ENCODE measurements at regions not wholly inside any gene's neighbourhood (a gene's known extent, or its start where the extent isn't known, plus 50 kb on each side); places are given as distances from the start of the nearest gene placed in this dataset.
"Not testable (repeated sequence)": the region's sequence is repeated elsewhere in the genome, so short reads cannot be mapped to it uniquely, and the experiment has no call there.

DNA sequence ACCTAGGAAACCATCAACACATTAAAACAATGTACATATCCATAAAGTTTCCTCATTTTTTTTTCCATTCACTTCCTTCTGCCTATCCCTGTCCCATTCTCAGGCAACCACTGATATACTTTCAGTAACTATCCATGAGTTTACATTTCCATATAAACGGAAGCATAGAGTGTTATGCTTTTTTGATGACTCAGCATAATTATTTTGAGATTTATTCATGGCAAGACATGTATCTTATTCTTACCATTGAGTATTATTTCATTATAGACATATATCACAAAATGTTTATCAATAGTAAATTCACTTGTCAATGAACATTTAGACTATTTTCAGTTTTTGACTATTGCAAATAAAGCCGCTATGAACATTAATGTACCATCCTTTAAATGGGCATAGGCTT is 1786.8 kb upstream of the ACO1 start:
- no peak for TF ChIP-seq POLR2A (IDR thresholded peaks at IDR 0.05)
- TF ChIP-seq, protein P1, sequence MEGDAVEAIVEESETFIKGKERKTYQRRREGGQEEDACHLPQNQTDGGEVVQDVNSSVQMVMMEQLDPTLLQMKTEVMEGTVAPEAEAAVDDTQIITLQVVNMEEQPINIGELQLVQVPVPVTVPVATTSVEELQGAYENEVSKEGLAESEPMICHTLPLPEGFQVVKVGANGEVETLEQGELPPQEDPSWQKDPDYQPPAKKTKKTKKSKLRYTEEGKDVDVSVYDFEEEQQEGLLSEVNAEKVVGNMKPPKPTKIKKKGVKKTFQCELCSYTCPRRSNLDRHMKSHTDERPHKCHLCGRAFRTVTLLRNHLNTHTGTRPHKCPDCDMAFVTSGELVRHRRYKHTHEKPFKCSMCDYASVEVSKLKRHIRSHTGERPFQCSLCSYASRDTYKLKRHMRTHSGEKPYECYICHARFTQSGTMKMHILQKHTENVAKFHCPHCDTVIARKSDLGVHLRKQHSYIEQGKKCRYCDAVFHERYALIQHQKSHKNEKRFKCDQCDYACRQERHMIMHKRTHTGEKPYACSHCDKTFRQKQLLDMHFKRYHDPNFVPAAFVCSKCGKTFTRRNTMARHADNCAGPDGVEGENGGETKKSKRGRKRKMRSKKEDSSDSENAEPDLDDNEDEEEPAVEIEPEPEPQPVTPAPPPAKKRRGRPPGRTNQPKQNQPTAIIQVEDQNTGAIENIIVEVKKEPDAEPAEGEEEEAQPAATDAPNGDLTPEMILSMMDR (IDR thresholded peaks at IDR 0.05), result no peak
- no peaks in the 10 kb centered on the region for H3K4me1 ChIP-seq
- DNase-seq, result no peak
- H3K36me3 ChIP-seq, result no peaks in the 10 kb centered on the region
- H3K4me3 ChIP-seq (replicated peaks in 1 of 3), result no peak overlapping the region
- intact Hi-C loops (cut with DNase I), result no loop called here
- 93 to 95% methylated on average over 2 of the region's 2 CpGs for WGBS, 2 donors
- H3K27ac ChIP-seq, result no peak overlapping the region
- H3K27me3 ChIP-seq, result no peaks in the 10 kb centered on the region
- no peaks in the 10 kb centered on the region for H3K9me3 ChIP-seq

DNA sequence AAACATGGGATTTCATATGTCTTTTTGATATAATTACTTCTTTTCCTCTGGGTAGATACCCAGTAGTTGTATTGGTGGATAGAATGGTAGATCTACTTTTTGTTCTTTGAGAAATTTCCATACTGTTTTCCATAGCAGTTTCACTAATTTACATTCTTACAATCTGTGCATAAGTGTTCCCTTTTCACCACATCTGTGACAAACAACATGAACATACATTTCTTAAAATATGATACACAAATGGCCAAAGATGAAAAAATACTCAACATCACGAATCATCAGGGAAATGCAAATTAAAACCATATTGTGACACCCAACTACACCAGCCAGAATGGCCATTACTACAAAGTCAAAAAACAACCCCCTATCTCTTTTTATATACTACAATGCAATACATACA is 1778.5 kb upstream of the ACO1 start:
- Histone ChIP-seq H3K27me3 (no peaks in the 10 kb centered on the region), H3K36me3 (no peaks in the 10 kb centered on the region), H3K4me3 (replicated peaks in 1 of 3) (no peak overlapping the region), H3K9me3 (no peaks in the 10 kb centered on the region), H3K27ac (no peak overlapping the region), H3K4me1 (no peaks in the 10 kb centered on the region)
- intact Hi-C loops (cut with DNase I), result no loop called here
- no peak for DNase-seq
- TF ChIP-seq, protein P1 (IDR thresholded peaks at IDR 0.05), result no peak
- no peak for TF ChIP-seq POLR2A (IDR thresholded peaks at IDR 0.05)
- 80 to 83% methylated on average over 1 of the region's 1 CpG for WGBS, 2 donors

DNA sequence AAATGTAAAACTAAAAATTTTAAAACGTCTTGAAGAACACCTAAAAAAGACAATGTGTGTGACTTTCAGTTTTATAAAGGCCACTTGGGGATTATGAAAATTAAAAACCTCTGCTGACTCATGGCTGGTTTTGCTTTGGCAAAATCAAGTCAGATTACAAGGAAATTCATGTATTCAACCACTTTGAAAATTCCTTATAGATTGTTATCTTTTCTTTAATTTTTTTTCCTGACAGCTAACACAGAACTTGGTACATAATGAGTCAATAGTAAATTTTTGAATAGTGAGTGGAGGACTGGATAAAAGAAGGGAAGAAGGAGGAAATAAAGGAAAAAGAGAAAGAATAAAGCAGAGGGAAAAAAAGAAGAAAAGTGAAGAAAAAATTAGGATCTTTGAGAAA is 1774.7 kb upstream of the ACO1 start:
- H3K4me1 ChIP-seq, result no peaks in the 10 kb centered on the region
- intact Hi-C loops (cut with DNase I), result no loop called here
- no peaks in the 10 kb centered on the region for H3K9me3 ChIP-seq
- no peak for DNase-seq
- H3K36me3 ChIP-seq, result no peaks in the 10 kb centered on the region
- H3K4me3 ChIP-seq (replicated peaks in 1 of 3), result no peak overlapping the region
- no peak for TF ChIP-seq POLR2A (IDR thresholded peaks at IDR 0.05)
- TF ChIP-seq, protein P1 (IDR thresholded peaks at IDR 0.05), result no peak
- no peak overlapping the region for H3K27ac ChIP-seq
- no peaks in the 10 kb centered on the region for H3K27me3 ChIP-seq
- WGBS, 2 donors, result 72 to 84% methylated on average over 1 of the region's 1 CpG

DNA sequence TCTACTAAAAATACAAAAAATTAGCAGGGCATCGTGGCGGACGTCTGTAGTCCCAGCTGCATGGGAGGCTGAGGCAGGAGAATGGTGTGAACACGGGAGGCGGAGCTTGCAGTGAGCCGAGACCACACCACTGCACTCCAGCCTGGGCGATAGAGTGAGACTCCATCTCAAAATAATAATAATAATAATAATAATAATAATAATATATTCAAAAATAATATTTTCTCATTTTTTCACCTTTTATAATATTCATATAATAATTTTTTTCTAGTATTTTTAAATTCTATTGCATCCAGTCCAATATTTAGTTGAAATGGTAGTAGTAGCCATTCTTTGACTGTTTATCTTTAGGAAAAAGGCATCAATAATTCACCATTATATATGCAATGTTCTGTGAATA is 1767.7 kb upstream of the ACO1 start:
- WGBS, 2 donors, result 94 to 96% methylated on average over 7 of the region's 7 CpGs
- H3K27ac ChIP-seq; H3K36me3 ChIP-seq; H3K4me1 ChIP-seq; intact Hi-C loops (cut with DNase I); DNase-seq; H3K9me3 ChIP-seq; H3K4me3 ChIP-seq (replicated peaks in 1 of 3); H3K27me3 ChIP-seq: not testable (repeated sequence)

DNA sequence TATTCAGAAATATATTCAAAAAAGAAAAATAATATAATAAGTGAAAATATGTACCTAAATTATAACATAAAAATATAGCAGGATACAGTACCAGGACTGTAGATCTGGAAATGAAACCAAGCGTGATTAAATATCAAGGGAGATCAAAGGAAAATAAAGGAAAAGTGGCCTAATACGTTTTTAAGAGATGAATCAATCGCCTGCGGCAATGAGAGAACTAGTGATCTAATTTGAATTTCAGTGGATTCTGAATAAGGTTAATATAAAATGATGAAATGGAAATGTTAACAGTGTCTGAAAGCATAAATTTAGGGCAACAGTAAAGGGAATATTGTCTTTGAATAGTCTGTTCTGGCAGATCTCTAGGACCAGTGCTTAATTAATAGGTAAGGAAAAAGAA is 1761.9 kb upstream of the ACO1 start:
- Histone ChIP-seq H3K4me3 (replicated peaks in 1 of 3) (no peak overlapping the region), H3K27ac (no peak overlapping the region), H3K36me3 (no peaks in the 10 kb centered on the region), H3K4me1 (no peaks in the 10 kb centered on the region), H3K9me3 (no peaks in the 10 kb centered on the region), H3K27me3 (no peaks in the 10 kb centered on the region)
- intact Hi-C loops (cut with DNase I), result no loop called here
- no peak for DNase-seq
- no peak for TF ChIP-seq POLR2A (IDR thresholded peaks at IDR 0.05)
- TF ChIP-seq, protein P1 (IDR thresholded peaks at IDR 0.05), result no peak
- 85 to 87% methylated on average over 4 of the region's 4 CpGs for WGBS, 2 donors

DNA sequence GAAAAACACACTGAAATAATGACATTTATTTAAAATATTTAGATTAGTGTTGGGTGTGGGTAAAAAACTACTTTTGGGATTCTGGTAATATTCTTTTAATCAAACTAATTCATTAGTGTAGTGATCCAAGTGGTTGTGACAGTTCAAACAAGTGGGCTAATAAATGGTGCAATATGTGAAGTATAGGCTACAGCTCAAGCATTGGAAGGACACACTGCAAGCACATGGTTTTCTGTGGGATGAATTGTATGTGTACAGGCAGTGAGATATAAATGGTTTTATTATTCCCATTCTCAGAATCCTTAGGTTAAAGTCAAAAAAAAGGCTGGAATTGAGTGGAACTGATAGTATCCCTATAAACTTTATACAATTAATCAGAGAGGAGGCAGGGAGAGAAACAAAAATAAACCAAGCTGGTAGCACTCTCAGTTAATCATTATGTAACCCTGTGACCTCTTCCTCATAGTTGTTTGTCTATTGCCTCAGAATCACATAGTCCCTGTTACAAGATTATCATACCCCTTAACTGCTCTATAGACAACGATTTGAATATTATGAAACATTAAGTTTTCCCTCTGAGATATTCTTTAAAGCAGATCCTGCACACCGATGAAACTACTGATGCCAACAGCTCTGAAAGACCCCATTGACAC is 1755.4 kb upstream of the ACO1 start:
- WGBS, 2 donors, result 75 to 76% methylated on average over 2 of the region's 2 CpGs

More for the DNA sequence above, 1755.4 kb upstream of the ACO1 start:
- Histone ChIP-seq H3K4me1 (no peaks in the 10 kb centered on the region), H3K27ac (no peak overlapping the region), H3K36me3 (no peaks in the 10 kb centered on the region), H3K27me3 (no peaks in the 10 kb centered on the region), H3K9me3 (no peaks in the 10 kb centered on the region), H3K4me3 (replicated peaks in 1 of 3) (no peak overlapping the region)
- TF ChIP-seq POLR2A (IDR thresholded peaks at IDR 0.05), result no peak
- TF ChIP-seq, protein P1 (IDR thresholded peaks at IDR 0.05), result no peak
- DNase-seq, result no peak
- intact Hi-C loops (cut with DNase I), result no loop called here

All from thyroid gland (tissue), 4 donors.